Esophagus muscularis mucosa (tissue), 4 donors: ENCODE measurements at regions not wholly inside any gene's neighbourhood (a gene's known extent, or its start where the extent isn't known, plus 50 kb on each side); places are given as distances from the start of the nearest gene placed in this dataset.

Experiments
- CTCF ChIP-seq, 3 experiments: fragments of 200-600 bp in 2 of 3; fragments of 450-650 bp in 1 of 3; sonication (generic) in 2 of 3; IDR thresholded peaks; one replicate each; pipeline ENCODE4 v1.5.1; 2017 to 2019; ENCODE audit warnings: antibody characterized with exemption in 3 of 3, mild to moderate bottlenecking in 2 of 3, moderate library complexity in 1 of 3
- EP300 ChIP-seq: sonication (generic); formaldehyde crosslinking; IDR thresholded peaks from one replicate; pipeline ENCODE4 v1.6.1; 2017; ENCODE audit warnings: antibody characterized with exemption
- POLR2A ChIP-seq: fragments of 450-650 bp; IDR thresholded peaks from one replicate; pipeline ENCODE4 v1.6.1; 2017; ENCODE audit warnings: antibody characterized with exemption, moderate library complexity, mild to moderate bottlenecking, low read depth
- POLR2AphosphoS5 ChIP-seq, 2 donors: sonication (generic); formaldehyde crosslinking; IDR thresholded peaks; one replicate each; pipeline ENCODE4 v1.6.1; 2017; ENCODE audit warnings: antibody characterized with exemption in 2 of 2

GRCh38 chr4:19614171-19614570, 637.5 kb upstream of the SLIT2 start:
- TF ChIP-seq CTCF (IDR thresholded peaks at IDR 0.05), result no peak
- TF ChIP-seq POLR2A, result no peak
- no peak for TF ChIP-seq EP300
- no peak for TF ChIP-seq POLR2AphosphoS5 (IDR thresholded peaks at IDR 0.05)
